ENCODE measurements at regions not wholly inside any gene's neighbourhood (a gene's known extent, or its start where the extent isn't known, plus 50 kb on each side); places are given as distances from the start of the nearest gene placed in this dataset.

DNA sequence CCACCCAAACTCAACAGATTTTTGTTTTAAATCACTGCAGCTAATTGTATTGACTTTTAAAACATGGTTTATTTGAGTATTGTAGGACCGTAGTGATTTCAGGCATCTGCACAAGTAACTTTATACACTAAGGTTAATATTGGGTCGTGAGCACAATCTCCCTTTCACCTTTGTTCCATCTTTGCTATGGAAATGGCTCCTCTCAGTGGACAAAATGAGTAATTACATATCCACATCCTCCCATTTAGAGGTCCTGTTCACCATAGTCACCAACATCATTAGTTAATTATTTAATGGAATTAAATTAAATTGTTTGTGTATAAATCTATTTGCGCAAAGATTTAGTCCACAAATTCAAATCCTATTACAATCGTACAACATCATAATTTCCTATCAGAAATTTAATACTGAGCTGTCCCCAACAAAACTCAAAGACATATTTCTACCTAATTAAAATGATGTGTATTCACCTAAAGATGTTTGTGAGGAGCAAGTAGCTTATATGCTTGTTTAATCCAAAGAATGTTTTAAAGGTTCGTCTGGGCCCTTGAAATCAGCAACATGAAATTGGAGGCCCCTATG lies 173.0 kb upstream of the DAPK1 start:
- TF ChIP-seq POLR2A (IDR thresholded peaks at IDR 0.05), result no peak
- peak; percentile 71 to 92 (median 88) for TF ChIP-seq CTCF (IDR thresholded peaks at IDR 0.05)

Measured in testis (tissue), 2 donors.